OCI-LY3 (cell line): ENCODE measurements at regions not wholly inside any gene's neighbourhood (a gene's known extent, or its start where the extent isn't known, plus 50 kb on each side); places are given as distances from the start of the nearest gene placed in this dataset.

Experiments
- CTCF ChIP-seq: fragments of 200-600, 300-600 bp; sonication (generic); IDR thresholded peaks from 2 replicates; pipeline ENCODE4 v1.5.1; 2014; ENCODE audit warnings: antibody characterized with exemption, low read length, low read depth
- EZH2phosphoT487 ChIP-seq: fragments of 200-600 bp; shearing (Covaris generic); IDR thresholded peaks from 2 replicates; pipeline ENCODE4 v1.6.1; 2018; ENCODE audit warnings: antibody characterized with exemption, mixed run types, low read depth

GRCh38 chr14:97802430-97803373 is 1005.5 kb downstream of the VRK1 start:
- TF ChIP-seq CTCF (no peak), EZH2phosphoT487 (no peak)
